Breast epithelium (tissue), 4 donors: ENCODE measurements at regions not wholly inside any gene's neighbourhood (a gene's known extent, or its start where the extent isn't known, plus 50 kb on each side); places are given as distances from the start of the nearest gene placed in this dataset.

Experiments
- DNase-seq, 2 donors: peaks; one replicate each; pipeline ENCODE4 v3.0.0-alpha.2; 2019; ENCODE audit warnings: low spot score in 2 of 2
- H3K27ac ChIP-seq, 2 donors: fragments of 200-600 bp; sonication (generic) in 1 of 2; one replicate each; pipeline ENCODE4 v1.5.1; 2016 to 2019; ENCODE audit warnings: mild to moderate bottlenecking in 1 of 2
- H3K27me3 ChIP-seq, 2 donors: fragments of 200-600 bp; sonication (generic) in 1 of 2; one replicate each; pipeline versions ENCODE4 v1.5.1 to v1.6.0; 2017 to 2019; ENCODE audit warnings: control low read depth in 1 of 2, mild to moderate bottlenecking in 1 of 2
- H3K36me3 ChIP-seq: fragments of 200-600 bp; one replicate; pipeline ENCODE4 v1.5.1; 2019
- H3K4me1 ChIP-seq, 2 donors: fragments of 200-600 bp; sonication (generic); one replicate each; pipeline ENCODE4 v1.5.1; 2016 to 2019; ENCODE audit warnings: control low read depth in 1 of 2
- H3K4me3 ChIP-seq, 3 donors: fragments of 200-600 bp; sonication (generic); 1 replicate in 2 of 3; 2 replicates in 1 of 3; pipeline ENCODE4 v1.5.1; 2016 to 2019; ENCODE audit warnings: mild to moderate bottlenecking in 3 of 3, moderate library complexity in 2 of 3
- H3K9me3 ChIP-seq, 2 donors: fragments of 200-600 bp; sonication (generic) in 1 of 2; one replicate each; pipeline ENCODE4 v1.5.1; 2016 to 2019; ENCODE audit warnings: control low read depth in 1 of 2
- CTCF ChIP-seq, 3 donors: fragments of 450-650 bp; IDR thresholded peaks; one replicate each; pipeline ENCODE4 v1.5.1; 2016 to 2017; ENCODE audit warnings: antibody characterized with exemption in 3 of 3, mild to moderate bottlenecking in 3 of 3, moderate library complexity in 3 of 3
- POLR2A ChIP-seq: fragments of 450-650 bp; IDR thresholded peaks from one replicate; pipeline ENCODE4 v1.6.1; 2016; ENCODE audit warnings: antibody characterized with exemption, mild to moderate bottlenecking, moderate library complexity
- POLR2AphosphoS5 ChIP-seq, 3 donors: sonication (generic); formaldehyde crosslinking; IDR thresholded peaks; one replicate each; pipeline ENCODE4 v1.6.1; 2017; ENCODE audit warnings: antibody characterized with exemption in 3 of 3
- intact Hi-C: fragments of 100-400 bp; cut with DNase I; formaldehyde crosslinking; loops from one replicate; pipeline ENCODE4 v1.15.1; 2023; ENCODE audit warnings: low total_unique reads

- Histone ChIP-seq H3K4me1 (no peaks in the 10 kb centered on the region), H3K9me3 (no peaks in the 10 kb centered on the region), H3K36me3 (no peaks in the 10 kb centered on the region), H3K27ac (no peak overlapping the region), H3K27me3 (peaks cover 0 to 22% of the 10 kb centered on the region in 2 donors), H3K4me3 (no peak overlapping the region)
- TF ChIP-seq POLR2AphosphoS5 (IDR thresholded peaks at IDR 0.05) (no peak), POLR2A (no peak)
- no peak for DNase-seq
- intact Hi-C loops, result no loop called here
Measured at GRCh38 chrX:97756879-97757278, 873.2 kb downstream of the RPA4 start.

- H3K4me1 ChIP-seq, result no peaks in the 10 kb centered on the region
- peaks cover 0 to 22% of the 10 kb centered on the region in 2 donors for H3K27me3 ChIP-seq
- no peak for DNase-seq
- intact Hi-C loops, result no loop called here
- H3K9me3 ChIP-seq, result no peaks in the 10 kb centered on the region
- H3K36me3 ChIP-seq, result no peaks in the 10 kb centered on the region
- H3K4me3 ChIP-seq, result no peak overlapping the region
- TF ChIP-seq POLR2A (no peak), POLR2AphosphoS5 (IDR thresholded peaks at IDR 0.05) (no peak), CTCF (IDR thresholded peaks at IDR 0.05) (no peak)
- no peak overlapping the region for H3K27ac ChIP-seq
Measured at GRCh38 chrX:97763391-97763790, 879.7 kb downstream of the RPA4 start.

GRCh38 chrX:97763981-97764380 is 880.3 kb downstream of the RPA4 start:
- no peak for TF ChIP-seq POLR2AphosphoS5 (IDR thresholded peaks at IDR 0.05)
- Histone ChIP-seq H3K27ac (no peak overlapping the region), H3K36me3 (no peaks in the 10 kb centered on the region), H3K27me3 (peaks cover 0 to 20% of the 10 kb centered on the region in 2 donors), H3K4me3 (no peak overlapping the region), H3K9me3 (no peaks in the 10 kb centered on the region), H3K4me1 (no peaks in the 10 kb centered on the region)
- no peak for DNase-seq
- intact Hi-C loops, result no loop called here

- TF ChIP-seq CTCF (IDR thresholded peaks at IDR 0.05), result no peak
- no peak for TF ChIP-seq POLR2AphosphoS5 (IDR thresholded peaks at IDR 0.05)
- TF ChIP-seq POLR2A, result no peak
Measured at GRCh38 chrX:97766501-97767095, 882.9 kb downstream of the RPA4 start.

GRCh38 chrX:97787311-97787710 is 903.6 kb downstream of the RPA4 start:
- Histone ChIP-seq H3K4me1 (no peaks in the 10 kb centered on the region), H3K27me3 (peaks cover 0 to 4% of the 10 kb centered on the region in 2 donors), H3K4me3 (no peak overlapping the region), H3K9me3 (no peaks in the 10 kb centered on the region), H3K27ac (no peak overlapping the region), H3K36me3 (no peaks in the 10 kb centered on the region)
- intact Hi-C loops, result no loop called here
- no peak for TF ChIP-seq POLR2A
- TF ChIP-seq POLR2AphosphoS5 (IDR thresholded peaks at IDR 0.05), result no peak
- TF ChIP-seq CTCF (IDR thresholded peaks at IDR 0.05), result no peak
- DNase-seq, result no peak

More at GRCh38 chrX:97766501-97767095, 882.9 kb downstream of the RPA4 start:
- intact Hi-C loops, result no loop called here
- Histone ChIP-seq H3K4me3 (no peak overlapping the region), H3K27ac (no peak overlapping the region), H3K27me3 (peaks cover 0 to 25% of the 10 kb centered on the region in 2 donors), H3K4me1 (no peaks in the 10 kb centered on the region), H3K36me3 (no peaks in the 10 kb centered on the region), H3K9me3 (no peaks in the 10 kb centered on the region)
- no peak for DNase-seq

GRCh38 chrX:97787849-97788248 is 904.1 kb downstream of the RPA4 start:
- TF ChIP-seq POLR2A (no peak), CTCF (IDR thresholded peaks at IDR 0.05) (no peak), POLR2AphosphoS5 (IDR thresholded peaks at IDR 0.05) (no peak)
- intact Hi-C loops, result no loop called here
- Histone ChIP-seq H3K9me3 (no peaks in the 10 kb centered on the region), H3K36me3 (no peaks in the 10 kb centered on the region), H3K4me1 (no peaks in the 10 kb centered on the region), H3K4me3 (no peak overlapping the region), H3K27ac (no peak overlapping the region), H3K27me3 (peaks cover 0 to 7% of the 10 kb centered on the region in 2 donors)
- no peak for DNase-seq
